ENCODE measurements at regions not wholly inside any gene's neighbourhood (a gene's known extent, or its start where the extent isn't known, plus 50 kb on each side); places are given as distances from the start of the nearest gene placed in this dataset.

DNA sequence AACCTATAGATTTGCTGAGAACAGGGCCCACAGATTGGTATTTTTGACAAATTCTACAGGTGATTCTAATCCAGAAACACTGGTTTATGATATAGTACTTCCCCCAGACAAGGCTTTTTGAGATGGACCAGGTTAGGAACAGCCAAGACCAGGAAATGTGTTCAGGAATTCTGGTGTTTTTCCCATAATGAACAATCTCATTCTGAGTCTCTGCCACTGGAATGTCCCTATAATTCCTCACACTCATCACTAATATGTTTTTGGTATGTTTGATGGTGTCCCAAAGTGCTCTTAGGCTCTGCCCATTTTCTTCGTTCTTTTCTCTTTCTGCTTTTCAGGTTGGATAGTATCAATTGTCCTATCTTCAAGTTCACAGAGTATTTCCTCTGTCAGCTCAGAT, 107.2 kb upstream of the IGFBP3 start:
- TF ChIP-seq POLR2A (IDR thresholded peaks at IDR 0.05) = no peak
- TF ChIP-seq, protein P1, sequence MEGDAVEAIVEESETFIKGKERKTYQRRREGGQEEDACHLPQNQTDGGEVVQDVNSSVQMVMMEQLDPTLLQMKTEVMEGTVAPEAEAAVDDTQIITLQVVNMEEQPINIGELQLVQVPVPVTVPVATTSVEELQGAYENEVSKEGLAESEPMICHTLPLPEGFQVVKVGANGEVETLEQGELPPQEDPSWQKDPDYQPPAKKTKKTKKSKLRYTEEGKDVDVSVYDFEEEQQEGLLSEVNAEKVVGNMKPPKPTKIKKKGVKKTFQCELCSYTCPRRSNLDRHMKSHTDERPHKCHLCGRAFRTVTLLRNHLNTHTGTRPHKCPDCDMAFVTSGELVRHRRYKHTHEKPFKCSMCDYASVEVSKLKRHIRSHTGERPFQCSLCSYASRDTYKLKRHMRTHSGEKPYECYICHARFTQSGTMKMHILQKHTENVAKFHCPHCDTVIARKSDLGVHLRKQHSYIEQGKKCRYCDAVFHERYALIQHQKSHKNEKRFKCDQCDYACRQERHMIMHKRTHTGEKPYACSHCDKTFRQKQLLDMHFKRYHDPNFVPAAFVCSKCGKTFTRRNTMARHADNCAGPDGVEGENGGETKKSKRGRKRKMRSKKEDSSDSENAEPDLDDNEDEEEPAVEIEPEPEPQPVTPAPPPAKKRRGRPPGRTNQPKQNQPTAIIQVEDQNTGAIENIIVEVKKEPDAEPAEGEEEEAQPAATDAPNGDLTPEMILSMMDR (IDR thresholded peaks at IDR 0.05) = no peak
